Small intestine (tissue), 7 donors: ENCODE measurements at regions not wholly inside any gene's neighbourhood (a gene's known extent, or its start where the extent isn't known, plus 50 kb on each side); places are given as distances from the start of the nearest gene placed in this dataset.
A peak's percentile ranks its signal among the peaks of the same experiment; 100 is the strongest.

ENCODE experiments used
- DNase-seq, 2 donors: peaks; one replicate each; pipeline versions ENCODE4 v3.0.0 to v3.0.0-alpha.2; 2013
- FAIRE-seq: peaks from 2 replicates; lab custom pipeline; 2012; peaks lifted over from hg19 to GRCh38; lab: Jason Lieb, UNC
- H3K27ac ChIP-seq, 3 donors: one replicate each; pipeline ENCODE4 v1.5.1; 2013; ENCODE audit warnings: low read length in 2 of 3, mild to moderate bottlenecking in 2 of 3, control low read depth in 1 of 3, inconsistent platforms in 1 of 3, low read depth in 1 of 3, moderate library complexity in 1 of 3
- H3K27me3 ChIP-seq, 3 donors: one replicate each; pipeline ENCODE4 v1.6.1; 2013; ENCODE audit warnings: low read length in 3 of 3, inconsistent platforms in 1 of 3; ENCODE audit not compliant: control insufficient read depth in 3 of 3, insufficient read depth in 3 of 3
- H3K36me3 ChIP-seq, 3 donors: one replicate each; pipeline ENCODE4 v1.6.1; 2013; ENCODE audit warnings: low read length in 3 of 3, inconsistent platforms in 1 of 3, low read depth in 1 of 3, mild to moderate bottlenecking in 1 of 3, moderate library complexity in 1 of 3; ENCODE audit not compliant: control insufficient read depth in 3 of 3, insufficient read depth in 2 of 3
- H3K4me1 ChIP-seq, 3 donors: one replicate each; pipeline ENCODE4 v1.6.1; 2013; ENCODE audit warnings: low read length in 2 of 3, inconsistent platforms in 1 of 3, low read depth in 1 of 3, mild to moderate bottlenecking in 1 of 3, moderate library complexity in 1 of 3; ENCODE audit not compliant: control insufficient read depth in 3 of 3, insufficient read depth in 2 of 3
- H3K4me3 ChIP-seq, 3 donors: one replicate each; pipeline ENCODE4 v1.5.1; 2013; ENCODE audit warnings: low read length in 3 of 3, control low read depth in 1 of 3, inconsistent platforms in 1 of 3, low read depth in 1 of 3, mild to moderate bottlenecking in 1 of 3, moderate library complexity in 1 of 3
- H3K9me3 ChIP-seq, 2 donors: one replicate each; pipeline ENCODE4 v1.6.1; 2013; ENCODE audit warnings: low read depth in 1 of 2, low read length in 1 of 2; ENCODE audit not compliant: control insufficient read depth in 2 of 2, insufficient read depth in 1 of 2
- WGBS, 3 donors: extraction: QIAGEN DNeasy Blood & Tissue Kit; methylation state at CpG; one replicate each; pipeline ENCODE4 v1.1.7; 2013; 5-methylcytosine and 5-hydroxymethylcytosine counted together
- donor health status: healthy with polysubstance abuse.
- donor health status: control.
- donor health status: control.
- donor health status: Bipolar disorder and iron deficiency.
- donor health status: healthy.

GRCh38 chr12:114123108-114123507, 157.0 kb upstream of the RBM19 start:
- DNase-seq (peak in 1 of 2 donors; percentile 11), FAIRE-seq (no peak)
- Histone ChIP-seq H3K27me3 (no peaks in the 10 kb centered on the region), H3K36me3 (no peaks in the 10 kb centered on the region), H3K4me3 (no peak overlapping the region), H3K27ac (no peak overlapping the region), H3K4me1 (no peaks in the 10 kb centered on the region), H3K9me3 (no peaks in the 10 kb centered on the region)
- 57 to 79% (median 67%) methylated on average over 2 of the region's 2 CpGs for WGBS, 3 donors

- no peak overlapping the region for H3K4me3 ChIP-seq
- FAIRE-seq = no peak
- no peaks in the 10 kb centered on the region for H3K36me3 ChIP-seq
- DNase-seq = peak in 1 of 2 donors; percentile 80
- no peak overlapping the region for H3K27ac ChIP-seq
- H3K9me3 ChIP-seq = no peaks in the 10 kb centered on the region
- H3K4me1 ChIP-seq = no peaks in the 10 kb centered on the region
- H3K27me3 ChIP-seq = no peaks in the 10 kb centered on the region
- 16 to 64% (median 26%) methylated on average over 3 of the region's 3 CpGs for WGBS, 3 donors
Measured at GRCh38 chr12:114122016-114122415, 155.9 kb upstream of the RBM19 start.

- Histone ChIP-seq H3K27ac (no peak overlapping the region), H3K9me3 (peaks cover 0 to 8% of the 10 kb centered on the region in 2 donors), H3K4me1 (no peaks in the 10 kb centered on the region), H3K27me3 (no peaks in the 10 kb centered on the region), H3K36me3 (no peaks in the 10 kb centered on the region), H3K4me3 (no peak overlapping the region)
- no peak for FAIRE-seq
- no peak for DNase-seq
- whole genome bisulfite sequencing, 3 donors = 60 to 68% (median 66%) methylated on average over 2 of the region's 2 CpGs
Measured at GRCh38 chr12:114119316-114119715, 153.2 kb upstream of the RBM19 start.

GRCh38 chr12:114096461-114096860, 130.3 kb upstream of the RBM19 start:
- H3K36me3 ChIP-seq = no peaks in the 10 kb centered on the region
- WGBS, 3 donors = 73 to 97% (median 87%) methylated on average over 1 of the region's 1 CpG
- H3K27me3 ChIP-seq = no peaks in the 10 kb centered on the region
- no peak overlapping the region for H3K4me3 ChIP-seq
- DNase-seq = no peak
- peaks cover 0 to 4% of the 10 kb centered on the region in 2 donors for H3K9me3 ChIP-seq
- no peak overlapping the region for H3K27ac ChIP-seq
- FAIRE-seq = no peak
- H3K4me1 ChIP-seq = no peaks in the 10 kb centered on the region

GRCh38 chr12:114093520-114093919, 127.4 kb upstream of the RBM19 start:
- Histone ChIP-seq H3K4me3 (no peak overlapping the region), H3K27me3 (no peaks in the 10 kb centered on the region), H3K9me3 (peaks cover 0 to 6% of the 10 kb centered on the region in 2 donors), H3K27ac (no peak overlapping the region), H3K36me3 (no peaks in the 10 kb centered on the region), H3K4me1 (no peaks in the 10 kb centered on the region)
- DNase-seq (no peak), FAIRE-seq (no peak)
- 52 to 58% (median 53%) methylated on average over 3 of the region's 3 CpGs for WGBS, 3 donors

- no peak for FAIRE-seq
- H3K9me3 ChIP-seq = peaks cover 0 to 6% of the 10 kb centered on the region in 2 donors
- no peaks in the 10 kb centered on the region for H3K27me3 ChIP-seq
- no peak overlapping the region for H3K4me3 ChIP-seq
- no peaks in the 10 kb centered on the region for H3K4me1 ChIP-seq
- DNase-seq = no peak
- no peak overlapping the region for H3K27ac ChIP-seq
- 68 to 72% (median 71%) methylated on average over 2 of the region's 2 CpGs for WGBS, 3 donors
- H3K36me3 ChIP-seq = no peaks in the 10 kb centered on the region
Measured at GRCh38 chr12:114092981-114093380, 126.9 kb upstream of the RBM19 start.

- no peak for FAIRE-seq
- no peak overlapping the region for H3K4me3 ChIP-seq
Measured at GRCh38 chr12:114090211-114090610, 124.1 kb upstream of the RBM19 start.

GRCh38 chr12:114073076-114073475, 107.0 kb upstream of the RBM19 start:
- no peaks in the 10 kb centered on the region for H3K36me3 ChIP-seq
- no peak for FAIRE-seq
- 88 to 95% (median 95%) methylated on average over 3 of the region's 3 CpGs for WGBS, 3 donors
- DNase-seq = no peak
- H3K27me3 ChIP-seq = no peaks in the 10 kb centered on the region
- no peak overlapping the region for H3K4me3 ChIP-seq
- H3K9me3 ChIP-seq = no peaks in the 10 kb centered on the region
- no peaks in the 10 kb centered on the region for H3K4me1 ChIP-seq
- no peak overlapping the region for H3K27ac ChIP-seq

More at GRCh38 chr12:114090211-114090610, 124.1 kb upstream of the RBM19 start:
- DNase-seq = no peak
- Histone ChIP-seq H3K36me3 (no peaks in the 10 kb centered on the region), H3K27me3 (no peaks in the 10 kb centered on the region), H3K4me1 (no peaks in the 10 kb centered on the region), H3K27ac (no peak overlapping the region), H3K9me3 (peaks cover 0 to 6% of the 10 kb centered on the region in 2 donors)
- 49 to 61% (median 51%) methylated on average over 5 of the region's 5 CpGs for WGBS, 3 donors

GRCh38 chr12:114069507-114069906, 103.4 kb upstream of the RBM19 start:
- H3K4me3 ChIP-seq = no peak overlapping the region
- H3K27ac ChIP-seq = no peak overlapping the region
- DNase-seq = no peak
- no peaks in the 10 kb centered on the region for H3K4me1 ChIP-seq
- no peak for FAIRE-seq
- H3K27me3 ChIP-seq = peaks cover 0 to 1% (median 0%) of the 10 kb centered on the region in 3 donors
- H3K9me3 ChIP-seq = no peaks in the 10 kb centered on the region
- WGBS, 3 donors = 45 to 69% (median 50%) methylated on average over 2 of the region's 2 CpGs
- H3K36me3 ChIP-seq = no peaks in the 10 kb centered on the region
